ENCODE measurements at regions not wholly inside any gene's neighbourhood (a gene's known extent, or its start where the extent isn't known, plus 50 kb on each side); places are given as distances from the start of the nearest gene placed in this dataset.

DNA sequence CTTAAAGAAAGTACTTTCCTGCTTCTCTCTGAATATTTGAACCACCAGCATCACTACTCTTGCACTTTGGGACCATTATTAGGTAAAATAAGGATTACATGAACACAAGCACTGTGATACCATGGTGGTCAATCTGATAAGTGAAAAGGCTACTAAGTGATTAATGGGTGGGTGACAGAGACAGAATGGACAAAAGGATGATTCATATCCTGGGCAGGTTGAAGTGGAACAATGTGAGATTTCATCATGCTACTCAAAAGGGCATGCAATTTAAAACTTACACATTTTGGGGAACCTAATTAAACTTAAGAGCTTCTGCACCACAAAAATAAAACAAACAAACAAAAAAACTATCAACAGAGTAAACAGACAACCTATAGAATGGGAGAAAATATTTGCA lies 172.0 kb upstream of the CD96 start:
- TF ChIP-seq TOX (CRISPR knock-in tag; IDR thresholded peaks at IDR 0.05; ENCODE audit: borderline replicate concordance), result no peak
- TF ChIP-seq TCF4 (CRISPR knock-in tag; IDR thresholded peaks at IDR 0.05; ENCODE audit: borderline replicate concordance), result no peak
- no peak for TF ChIP-seq CSDC2 (CRISPR knock-in tag; IDR thresholded peaks at IDR 0.05)
- TF ChIP-seq GLIS3 (CRISPR knock-in tag; IDR thresholded peaks at IDR 0.05), result no peak
- no peak for TF ChIP-seq ZNF565 (CRISPR knock-in tag; conservative IDR thresholded peaks at IDR 0.05; ENCODE audit: low read depth)
- TF ChIP-seq ZNF8 (CRISPR knock-in tag; IDR thresholded peaks at IDR 0.05), result no peak
- TF ChIP-seq ESRRG (CRISPR knock-in tag; IDR thresholded peaks at IDR 0.05), result no peak
- TF ChIP-seq ZFP3 (CRISPR knock-in tag; IDR thresholded peaks at IDR 0.05), result no peak
- TF ChIP-seq PATZ1 (CRISPR knock-in tag; IDR thresholded peaks at IDR 0.05; ENCODE audit: borderline replicate concordance), result no peak
- TF ChIP-seq, protein P1, sequence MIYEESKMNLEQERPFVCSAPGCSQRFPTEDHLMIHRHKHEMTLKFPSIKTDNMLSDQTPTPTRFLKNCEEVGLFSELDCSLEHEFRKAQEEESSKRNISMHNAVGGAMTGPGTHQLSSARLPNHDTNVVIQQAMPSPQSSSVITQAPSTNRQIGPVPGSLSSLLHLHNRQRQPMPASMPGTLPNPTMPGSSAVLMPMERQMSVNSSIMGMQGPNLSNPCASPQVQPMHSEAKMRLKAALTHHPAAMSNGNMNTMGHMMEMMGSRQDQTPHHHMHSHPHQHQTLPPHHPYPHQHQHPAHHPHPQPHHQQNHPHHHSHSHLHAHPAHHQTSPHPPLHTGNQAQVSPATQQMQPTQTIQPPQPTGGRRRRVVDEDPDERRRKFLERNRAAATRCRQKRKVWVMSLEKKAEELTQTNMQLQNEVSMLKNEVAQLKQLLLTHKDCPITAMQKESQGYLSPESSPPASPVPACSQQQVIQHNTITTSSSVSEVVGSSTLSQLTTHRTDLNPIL (CRISPR knock-in tag; IDR thresholded peaks at IDR 0.05; ENCODE audit: low read depth), result no peak
- no peak for TF ChIP-seq BACH2 (CRISPR knock-in tag; IDR thresholded peaks at IDR 0.05; ENCODE audit: borderline replicate concordance)
- TF ChIP-seq RARB (CRISPR knock-in tag; IDR thresholded peaks at IDR 0.05), result no peak
- no peak for TF ChIP-seq ZNF70 (CRISPR knock-in tag; IDR thresholded peaks at IDR 0.05)
- ATAC-seq, result no peak

GRCh38 chr3:111373239-111373638 lies 168.8 kb upstream of the CD96 start:
- TF ChIP-seq RARB (CRISPR knock-in tag; IDR thresholded peaks at IDR 0.05) (no peak), ESRRG (CRISPR knock-in tag; IDR thresholded peaks at IDR 0.05) (no peak), ZFP30 (CRISPR knock-in tag; IDR thresholded peaks at IDR 0.05) (no peak), TCF4 (CRISPR knock-in tag; IDR thresholded peaks at IDR 0.05; ENCODE audit: borderline replicate concordance) (no peak), BACH2 (CRISPR knock-in tag; IDR thresholded peaks at IDR 0.05; ENCODE audit: borderline replicate concordance) (no peak), SNAI2 (CRISPR knock-in tag; IDR thresholded peaks at IDR 0.05) (no peak), PPARA (CRISPR knock-in tag; IDR thresholded peaks at IDR 0.05; ENCODE audit: borderline replicate concordance) (no peak), TOX (CRISPR knock-in tag; IDR thresholded peaks at IDR 0.05; ENCODE audit: borderline replicate concordance) (no peak), ZNF565 (CRISPR knock-in tag; conservative IDR thresholded peaks at IDR 0.05; ENCODE audit: low read depth) (no peak), ZNF70 (CRISPR knock-in tag; IDR thresholded peaks at IDR 0.05) (no peak), OSR1 (CRISPR knock-in tag; IDR thresholded peaks at IDR 0.05) (no peak), CSDC2 (CRISPR knock-in tag; IDR thresholded peaks at IDR 0.05) (no peak), ZC3H10 (CRISPR knock-in tag; IDR thresholded peaks at IDR 0.05) (no peak), ISL1 (CRISPR knock-in tag; IDR thresholded peaks at IDR 0.05) (no peak), ZFP3 (CRISPR knock-in tag; IDR thresholded peaks at IDR 0.05) (no peak), GLIS3 (CRISPR knock-in tag; IDR thresholded peaks at IDR 0.05) (no peak)
- TF ChIP-seq, protein P1 (CRISPR knock-in tag; IDR thresholded peaks at IDR 0.05; ENCODE audit: low read depth), result no peak
- TF ChIP-seq, protein P2, sequence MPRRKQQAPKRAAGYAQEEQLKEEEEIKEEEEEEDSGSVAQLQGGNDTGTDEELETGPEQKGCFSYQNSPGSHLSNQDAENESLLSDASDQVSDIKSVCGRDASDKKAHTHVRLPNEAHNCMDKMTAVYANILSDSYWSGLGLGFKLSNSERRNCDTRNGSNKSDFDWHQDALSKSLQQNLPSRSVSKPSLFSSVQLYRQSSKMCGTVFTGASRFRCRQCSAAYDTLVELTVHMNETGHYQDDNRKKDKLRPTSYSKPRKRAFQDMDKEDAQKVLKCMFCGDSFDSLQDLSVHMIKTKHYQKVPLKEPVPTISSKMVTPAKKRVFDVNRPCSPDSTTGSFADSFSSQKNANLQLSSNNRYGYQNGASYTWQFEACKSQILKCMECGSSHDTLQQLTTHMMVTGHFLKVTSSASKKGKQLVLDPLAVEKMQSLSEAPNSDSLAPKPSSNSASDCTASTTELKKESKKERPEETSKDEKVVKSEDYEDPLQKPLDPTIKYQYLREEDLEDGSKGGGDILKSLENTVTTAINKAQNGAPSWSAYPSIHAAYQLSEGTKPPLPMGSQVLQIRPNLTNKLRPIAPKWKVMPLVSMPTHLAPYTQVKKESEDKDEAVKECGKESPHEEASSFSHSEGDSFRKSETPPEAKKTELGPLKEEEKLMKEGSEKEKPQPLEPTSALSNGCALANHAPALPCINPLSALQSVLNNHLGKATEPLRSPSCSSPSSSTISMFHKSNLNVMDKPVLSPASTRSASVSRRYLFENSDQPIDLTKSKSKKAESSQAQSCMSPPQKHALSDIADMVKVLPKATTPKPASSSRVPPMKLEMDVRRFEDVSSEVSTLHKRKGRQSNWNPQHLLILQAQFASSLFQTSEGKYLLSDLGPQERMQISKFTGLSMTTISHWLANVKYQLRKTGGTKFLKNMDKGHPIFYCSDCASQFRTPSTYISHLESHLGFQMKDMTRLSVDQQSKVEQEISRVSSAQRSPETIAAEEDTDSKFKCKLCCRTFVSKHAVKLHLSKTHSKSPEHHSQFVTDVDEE (CRISPR knock-in tag; IDR thresholded peaks at IDR 0.05), result no peak
- no peak for ATAC-seq

GRCh38 chr3:111373861-111374260 lies 168.1 kb upstream of the CD96 start:
- ATAC-seq, result no peak; the same call in 2 of the 3 replicates
- TF ChIP-seq ESRRG (CRISPR knock-in tag; IDR thresholded peaks at IDR 0.05), result no peak
- no peak for TF ChIP-seq ISL1 (CRISPR knock-in tag; IDR thresholded peaks at IDR 0.05)
- no peak for TF ChIP-seq TCF4 (CRISPR knock-in tag; IDR thresholded peaks at IDR 0.05; ENCODE audit: borderline replicate concordance)
- TF ChIP-seq ZNF70 (CRISPR knock-in tag; IDR thresholded peaks at IDR 0.05), result no peak
- TF ChIP-seq ARNTL (CRISPR knock-in tag; IDR thresholded peaks at IDR 0.05; ENCODE audit: borderline replicate concordance, low read depth), result no peak
- no peak for TF ChIP-seq OSR1 (CRISPR knock-in tag; IDR thresholded peaks at IDR 0.05)
- TF ChIP-seq, protein P1 (CRISPR knock-in tag; IDR thresholded peaks at IDR 0.05; ENCODE audit: low read depth), result no peak
- no peak for TF ChIP-seq ZNF8 (CRISPR knock-in tag; IDR thresholded peaks at IDR 0.05)
- TF ChIP-seq, protein P2 (CRISPR knock-in tag; IDR thresholded peaks at IDR 0.05), result no peak
- TF ChIP-seq ZFP30 (CRISPR knock-in tag; IDR thresholded peaks at IDR 0.05), result no peak
- TF ChIP-seq RARB (CRISPR knock-in tag; IDR thresholded peaks at IDR 0.05), result no peak
- TF ChIP-seq, protein P3, sequence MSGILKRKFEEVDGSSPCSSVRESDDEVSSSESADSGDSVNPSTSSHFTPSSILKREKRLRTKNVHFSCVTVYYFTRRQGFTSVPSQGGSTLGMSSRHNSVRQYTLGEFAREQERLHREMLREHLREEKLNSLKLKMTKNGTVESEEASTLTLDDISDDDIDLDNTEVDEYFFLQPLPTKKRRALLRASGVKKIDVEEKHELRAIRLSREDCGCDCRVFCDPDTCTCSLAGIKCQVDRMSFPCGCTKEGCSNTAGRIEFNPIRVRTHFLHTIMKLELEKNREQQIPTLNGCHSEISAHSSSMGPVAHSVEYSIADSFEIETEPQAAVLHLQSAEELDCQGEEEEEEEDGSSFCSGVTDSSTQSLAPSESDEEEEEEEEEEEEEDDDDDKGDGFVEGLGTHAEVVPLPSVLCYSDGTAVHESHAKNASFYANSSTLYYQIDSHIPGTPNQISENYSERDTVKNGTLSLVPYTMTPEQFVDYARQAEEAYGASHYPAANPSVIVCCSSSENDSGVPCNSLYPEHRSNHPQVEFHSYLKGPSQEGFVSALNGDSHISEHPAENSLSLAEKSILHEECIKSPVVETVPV (CRISPR knock-in tag; IDR thresholded peaks at IDR 0.05), result no peak
- no peak for TF ChIP-seq SNAI2 (CRISPR knock-in tag; IDR thresholded peaks at IDR 0.05)
